HG03066 (cell line): ENCODE measurements at regions not wholly inside any gene's neighbourhood (a gene's known extent, or its start where the extent isn't known, plus 50 kb on each side); places are given as distances from the start of the nearest gene placed in this dataset.
A peak's percentile ranks its signal among the peaks of the same experiment; 100 is the strongest.

ENCODE experiments used
- ATAC-seq: cut with Tn5 transposase; IDR thresholded peaks from one replicate; pipeline ENCODE4 v1.9.1; 2021; ENCODE audit warnings: low read depth; ENCODE audit not compliant: unreplicated experiment

DNA sequence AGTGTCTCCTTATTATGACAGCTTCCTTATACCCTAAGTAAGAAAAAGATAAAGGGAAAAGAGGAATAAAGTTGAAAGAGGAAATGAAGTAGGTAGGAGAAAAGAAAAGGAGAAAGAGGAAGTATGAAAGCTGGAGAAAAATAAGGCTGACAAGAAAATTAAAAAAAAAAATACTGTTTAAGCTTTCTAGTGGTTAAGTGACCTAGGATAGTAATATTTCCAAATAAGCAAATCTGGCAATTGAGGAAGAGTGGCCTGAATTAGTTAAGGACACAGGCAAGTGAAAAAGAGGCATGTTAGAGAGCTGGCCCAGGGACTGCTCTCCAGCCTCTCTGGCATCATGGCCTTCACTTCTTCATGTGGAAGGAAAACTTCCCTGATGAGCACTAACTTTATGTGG is 76.5 kb upstream of the ADGRF1 start:
- no peak for ATAC-seq

DNA sequence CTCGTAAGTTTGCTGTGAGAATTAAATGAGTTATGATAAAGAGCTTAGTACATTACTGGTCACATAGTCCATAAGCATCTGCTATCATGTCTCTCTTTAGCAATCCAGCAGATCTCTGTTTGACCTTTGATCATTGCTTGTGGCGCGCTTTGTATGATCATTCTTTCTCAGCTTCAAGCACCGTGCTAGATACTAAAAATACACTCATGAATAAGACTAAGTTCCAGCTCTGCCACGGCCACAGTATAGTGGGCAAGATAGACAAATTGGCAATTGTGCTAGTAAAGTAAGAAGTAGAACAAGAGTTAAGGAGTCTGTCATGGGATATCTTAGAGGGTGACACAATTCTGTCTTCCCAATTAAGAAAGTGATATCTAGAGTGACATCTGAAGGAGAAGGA is 75.2 kb upstream of the ADGRF1 start:
- no peak for ATAC-seq

DNA sequence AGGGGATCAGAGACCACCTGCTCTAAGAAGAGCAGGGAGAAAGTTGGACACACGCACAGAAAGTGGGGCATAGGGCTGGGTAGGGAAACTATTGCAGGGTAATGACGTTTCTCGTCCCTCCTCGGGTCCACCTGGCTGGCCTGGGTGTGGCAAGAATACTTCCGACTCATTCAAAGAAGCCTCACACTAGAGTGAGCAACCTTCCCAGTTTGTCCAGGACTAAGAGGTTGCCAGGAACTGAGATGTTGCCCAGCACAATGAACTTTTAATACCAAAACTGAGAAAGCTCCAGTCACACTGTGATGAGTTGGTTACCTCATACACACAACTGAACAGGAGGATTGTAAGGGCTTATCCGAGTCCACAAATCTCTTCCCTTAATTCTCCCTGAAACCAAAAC is 74.5 kb upstream of the ADGRF1 start:
- no peak for ATAC-seq

DNA sequence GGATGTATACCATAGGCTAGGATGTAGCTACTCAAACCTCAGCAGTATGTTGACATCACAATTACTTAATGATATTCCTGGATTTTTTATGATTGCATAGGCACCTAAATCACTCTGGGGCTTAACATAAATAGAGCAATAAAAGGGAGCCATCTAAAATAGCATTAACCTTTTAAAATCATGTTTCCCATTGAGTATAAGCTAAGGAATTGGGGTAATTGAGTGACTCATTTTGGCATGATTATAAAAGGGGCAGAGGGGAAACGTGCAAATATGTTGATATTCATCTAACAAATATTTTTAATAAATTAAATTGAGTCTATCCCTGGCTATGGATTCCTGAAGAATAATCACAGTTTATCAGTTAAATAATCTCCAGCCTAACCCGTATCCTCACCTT is 74.0 kb upstream of the ADGRF1 start:
- ATAC-seq: no peak

DNA sequence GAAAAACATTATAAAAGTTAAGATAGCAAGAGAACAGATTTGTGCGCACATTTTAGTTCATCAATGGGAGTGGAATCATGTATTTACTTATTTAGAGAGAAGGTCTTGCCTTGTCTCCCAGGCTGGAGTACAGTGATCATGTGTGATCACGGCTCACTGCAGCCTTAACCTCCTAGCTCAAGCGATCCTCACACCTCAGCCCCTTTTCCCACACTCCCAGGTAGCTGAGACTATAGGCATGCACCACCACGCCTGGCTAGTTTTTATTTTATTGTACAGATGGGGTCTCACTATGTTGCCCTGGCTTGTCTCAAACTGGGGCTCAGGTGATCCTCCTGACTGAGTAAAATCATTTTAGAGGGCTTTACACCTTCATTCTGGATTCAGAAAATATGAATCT is 72.3 kb upstream of the ADGRF1 start:
- no peak for ATAC-seq

DNA sequence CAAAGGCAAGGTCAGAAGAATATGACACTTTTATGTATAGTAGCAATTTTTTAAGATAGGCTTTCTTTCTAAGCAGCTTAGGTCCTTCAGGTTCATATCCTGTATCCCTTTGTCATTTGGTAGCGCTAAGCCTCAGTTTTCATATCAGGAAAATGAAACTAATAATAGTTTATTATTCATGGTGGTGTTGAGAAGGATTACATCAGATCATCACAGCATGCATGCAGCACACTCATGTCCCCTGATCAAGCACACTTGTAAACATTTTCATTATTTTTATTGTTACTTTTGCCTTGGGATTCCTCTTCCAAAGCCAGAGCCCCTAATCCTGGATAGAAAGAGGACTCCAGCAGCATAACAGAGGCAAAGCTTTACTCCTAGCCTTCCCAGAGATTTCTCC is 70.2 kb upstream of the ADGRF1 start:
- no peak for ATAC-seq

DNA sequence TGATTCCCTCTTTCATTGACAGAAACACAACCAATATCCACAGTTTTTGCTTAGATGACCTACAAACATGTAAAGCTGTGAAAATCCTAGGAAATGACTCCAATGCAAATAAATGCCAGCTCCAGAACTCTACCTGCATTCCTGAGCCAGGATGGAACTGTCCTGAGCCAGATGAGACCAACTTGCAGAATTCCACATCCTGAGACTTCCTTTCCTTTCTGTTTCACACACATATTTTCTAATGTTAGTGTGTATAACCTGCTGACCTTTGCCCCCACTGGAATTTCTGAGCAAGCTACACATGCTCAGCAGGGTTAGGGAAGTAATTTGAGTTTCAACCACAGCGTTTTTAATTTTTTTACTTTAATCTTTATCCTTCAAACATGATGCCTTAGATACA is 69.6 kb upstream of the ADGRF1 start:
- ATAC-seq: no peak

DNA sequence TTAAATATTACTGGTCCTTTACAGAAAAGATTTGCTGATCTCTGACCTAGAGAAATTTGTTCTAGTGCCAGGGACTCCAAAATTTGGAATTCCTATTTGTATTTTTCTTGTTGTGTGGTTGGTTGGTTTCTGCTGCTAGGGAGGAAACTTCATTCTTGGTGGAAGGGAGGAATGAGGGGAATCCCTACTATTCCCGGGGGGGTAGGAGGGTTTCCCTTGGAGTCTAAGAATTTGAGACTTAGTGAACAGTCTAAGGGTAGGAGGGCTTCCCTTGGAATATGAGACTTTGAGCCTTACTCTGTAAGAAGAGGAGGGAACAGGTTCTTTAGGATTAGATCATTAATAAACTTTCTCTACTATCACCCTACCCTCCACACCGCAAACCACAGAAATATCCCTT is 67.1 kb upstream of the ADGRF1 start:
- no peak for ATAC-seq

DNA sequence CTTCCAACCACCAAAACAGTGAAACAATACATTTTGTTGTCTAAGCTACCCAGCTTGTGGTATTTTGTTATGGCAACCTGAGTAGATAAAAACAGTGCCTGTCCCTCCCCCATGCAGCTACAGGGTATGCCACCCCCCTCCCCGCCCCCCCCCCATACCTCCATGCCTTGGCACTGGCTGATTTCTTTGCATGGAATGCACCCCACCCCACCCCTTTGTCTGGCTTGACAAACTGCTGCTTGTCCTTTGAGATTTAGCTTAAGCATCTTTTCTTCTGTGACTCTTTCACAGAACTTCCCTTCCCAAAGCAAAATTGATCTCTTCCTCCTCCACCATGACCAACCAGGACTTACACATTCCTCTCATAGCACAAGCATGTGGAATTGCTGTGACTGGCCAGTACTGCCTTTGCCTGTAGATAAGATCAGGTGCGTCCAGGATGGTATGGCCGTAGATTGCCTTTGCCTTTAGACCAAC is 64.6 kb upstream of the ADGRF1 start:
- no peak for ATAC-seq

DNA sequence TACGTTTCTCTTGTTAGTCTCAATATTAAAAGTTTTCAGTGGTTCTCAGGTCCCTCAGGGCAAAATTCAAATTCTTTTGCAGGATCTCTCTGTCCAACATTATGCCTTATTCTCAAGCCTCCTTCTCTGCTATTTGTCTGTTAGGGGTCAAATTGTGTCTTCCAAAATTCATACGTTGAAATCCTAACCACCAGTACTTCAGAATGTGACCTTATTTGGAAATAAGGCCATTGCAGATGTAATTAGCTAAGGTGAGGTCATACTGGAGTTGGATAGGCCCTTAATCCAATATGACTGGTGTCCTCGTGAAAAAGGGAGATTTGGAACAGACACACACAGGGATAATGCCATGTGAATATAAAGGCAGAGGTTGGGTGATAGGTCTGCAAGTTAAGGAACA is 64.1 kb upstream of the ADGRF1 start:
- no peak for ATAC-seq

DNA sequence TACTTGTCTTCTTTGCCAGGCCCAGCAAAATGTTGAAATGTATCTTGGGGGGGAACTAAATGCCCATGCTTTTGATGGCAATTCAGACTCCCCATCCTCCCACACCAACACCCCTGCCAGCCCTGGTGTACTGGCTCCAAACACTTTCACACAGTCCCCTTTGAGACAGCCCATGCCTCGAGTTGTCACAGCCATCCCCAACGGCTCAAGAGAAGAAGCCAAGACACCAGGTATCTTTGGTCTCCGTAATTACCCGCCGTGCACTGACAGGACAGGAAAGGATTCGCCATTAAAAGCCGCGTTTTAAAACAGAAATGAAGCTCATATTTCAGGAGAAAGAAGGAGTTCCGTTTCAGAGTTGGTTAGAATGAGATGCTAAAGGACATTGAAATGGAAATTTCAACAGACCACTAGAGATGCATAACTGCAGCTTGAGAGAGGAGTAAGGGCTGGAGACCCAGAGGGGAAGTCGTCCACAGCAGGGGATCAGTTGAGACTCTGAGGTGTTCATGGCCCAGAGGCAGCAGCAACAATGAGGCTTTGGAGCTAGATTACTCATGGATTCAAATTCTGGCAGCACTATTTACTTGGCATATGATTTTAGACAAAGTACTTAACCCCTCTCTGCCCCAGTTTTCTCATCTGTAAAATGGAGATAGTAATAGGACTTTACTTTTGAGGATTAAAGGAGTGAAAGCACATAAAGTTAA is 63.5 kb upstream of the ADGRF1 start:
- no peak for ATAC-seq

DNA sequence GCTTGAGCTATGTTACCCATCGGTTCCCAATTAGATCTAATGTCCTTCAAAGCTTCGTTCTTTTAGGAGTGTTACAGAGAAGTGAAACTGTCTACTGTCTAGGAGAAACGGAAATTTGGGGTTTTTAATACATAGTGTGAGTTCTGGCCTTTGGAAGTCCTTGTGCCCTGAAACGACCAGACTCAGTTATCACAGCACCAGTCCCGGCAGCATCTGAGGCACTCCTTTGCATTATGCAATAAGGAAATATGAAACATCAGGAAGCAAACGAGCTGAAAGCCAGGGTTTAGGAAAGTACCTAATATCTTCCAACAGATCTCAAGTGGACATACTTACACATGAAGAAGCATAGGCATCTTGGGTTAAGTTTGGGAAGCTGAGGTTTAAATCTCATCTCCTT is 61.8 kb upstream of the ADGRF1 start:
- ATAC-seq: no peak

DNA sequence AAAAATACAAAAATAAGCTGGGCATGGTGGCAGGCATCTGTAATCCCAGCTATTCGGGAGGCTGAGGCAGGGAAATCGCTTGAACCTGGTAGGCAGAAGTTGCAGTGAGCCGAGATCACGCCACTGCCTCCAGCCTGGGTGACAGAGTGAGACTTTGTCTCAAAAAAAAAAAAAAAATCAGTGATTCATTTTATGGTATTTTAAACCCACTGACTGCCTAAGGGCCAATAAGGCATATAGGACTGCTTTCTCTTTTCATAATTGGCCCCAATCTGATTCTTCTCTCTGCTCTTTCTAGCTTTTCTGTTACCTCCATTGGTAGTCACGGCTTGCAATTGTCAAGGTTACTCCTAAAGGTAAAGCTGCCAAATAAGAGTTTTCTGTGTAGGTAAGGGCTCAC is 60.2 kb upstream of the ADGRF1 start:
- ATAC-seq: no peak

DNA sequence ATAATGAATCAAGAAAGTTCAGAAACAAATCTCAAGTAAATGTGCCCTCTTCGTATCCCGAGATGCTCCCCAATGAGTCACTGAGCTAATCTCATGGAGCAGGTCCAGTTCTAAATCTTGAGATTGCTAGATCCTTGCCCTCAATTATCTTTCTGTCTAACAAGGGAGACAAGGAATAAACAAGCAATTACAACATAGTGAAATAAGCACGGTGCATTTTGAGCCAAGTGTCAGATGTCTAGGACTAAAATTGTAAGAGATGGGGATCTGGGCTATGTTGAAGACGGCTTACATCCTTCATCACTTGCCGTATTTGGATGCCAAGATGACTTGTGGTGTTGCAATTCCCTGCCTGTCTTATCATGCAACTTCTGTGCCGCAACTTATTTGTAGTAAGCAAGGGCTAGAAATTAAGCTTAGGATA is 56.5 kb upstream of the ADGRF1 start:
- ATAC-seq: no peak

DNA sequence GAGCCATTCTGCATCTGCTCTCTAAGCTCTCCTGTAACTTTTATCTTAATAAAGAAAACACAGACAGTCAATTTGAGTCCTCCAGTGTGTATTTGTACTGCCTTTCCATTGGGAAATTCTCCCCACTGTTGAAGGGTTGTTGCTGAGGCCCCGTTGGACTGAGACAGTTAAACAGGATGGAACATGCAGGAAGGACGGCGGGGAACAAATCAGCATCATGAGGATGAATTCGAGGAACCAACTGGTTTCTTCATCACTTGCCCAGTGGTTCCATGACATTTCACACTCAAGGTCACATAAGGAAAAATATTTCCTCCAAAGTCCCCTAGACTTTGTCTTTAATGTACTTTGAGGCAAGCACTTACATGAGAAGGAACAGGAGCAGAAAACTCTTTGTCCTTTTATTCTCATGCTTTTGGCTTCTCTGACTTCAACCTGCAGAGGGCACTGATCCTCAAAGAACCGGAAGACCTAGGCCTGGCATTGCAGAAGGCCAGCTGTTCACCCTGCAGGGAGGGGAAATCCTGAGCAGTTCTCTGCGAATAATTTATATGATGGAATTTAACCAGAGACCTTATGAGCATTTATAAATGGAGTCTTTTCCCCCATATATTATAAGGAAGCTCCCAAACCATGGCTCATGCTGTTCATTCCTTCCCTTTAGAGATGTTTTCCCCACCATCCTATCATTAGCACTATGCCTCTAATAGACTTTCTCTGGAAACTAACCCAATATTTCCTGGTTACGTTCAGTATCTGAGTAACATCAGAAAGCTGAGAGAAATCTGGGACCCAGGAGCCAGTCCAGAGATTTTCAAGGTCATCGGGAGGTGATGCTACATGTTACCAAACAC is 55.2 kb upstream of the ADGRF1 start:
- peak; percentile 89 for ATAC-seq

DNA sequence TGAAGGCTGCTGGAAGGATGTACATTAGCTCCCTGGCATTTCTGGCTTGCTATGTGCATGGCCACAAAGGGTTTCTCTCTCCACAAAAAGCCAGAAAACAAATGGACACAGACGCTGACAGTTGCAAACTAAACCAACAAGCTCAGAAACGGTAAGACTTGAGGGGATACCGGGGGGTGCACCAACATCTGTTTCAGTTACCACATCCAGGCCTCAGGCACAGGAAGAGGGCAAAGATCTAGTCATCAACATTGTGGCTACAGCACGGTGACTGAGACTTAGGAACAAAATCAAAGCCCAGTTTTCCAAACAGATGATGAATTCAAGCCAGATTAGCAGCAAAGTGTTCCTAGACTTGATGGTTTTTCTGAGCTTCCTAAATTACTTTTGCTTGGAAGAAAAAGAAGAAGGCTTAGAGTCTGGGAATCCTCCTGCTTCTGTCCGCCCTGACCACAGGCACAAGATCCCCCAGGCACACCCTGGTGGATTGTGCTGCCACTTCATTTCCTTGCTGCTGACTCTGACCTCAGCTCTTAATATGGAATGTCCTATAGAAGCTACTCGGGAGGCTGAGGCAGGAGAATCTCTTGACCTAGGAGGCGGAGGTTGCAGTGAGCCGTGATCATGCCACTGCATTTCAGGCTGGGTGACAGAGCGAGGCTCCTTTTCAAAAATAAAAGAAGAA is 54.2 kb upstream of the ADGRF1 start:
- ATAC-seq: no peak

DNA sequence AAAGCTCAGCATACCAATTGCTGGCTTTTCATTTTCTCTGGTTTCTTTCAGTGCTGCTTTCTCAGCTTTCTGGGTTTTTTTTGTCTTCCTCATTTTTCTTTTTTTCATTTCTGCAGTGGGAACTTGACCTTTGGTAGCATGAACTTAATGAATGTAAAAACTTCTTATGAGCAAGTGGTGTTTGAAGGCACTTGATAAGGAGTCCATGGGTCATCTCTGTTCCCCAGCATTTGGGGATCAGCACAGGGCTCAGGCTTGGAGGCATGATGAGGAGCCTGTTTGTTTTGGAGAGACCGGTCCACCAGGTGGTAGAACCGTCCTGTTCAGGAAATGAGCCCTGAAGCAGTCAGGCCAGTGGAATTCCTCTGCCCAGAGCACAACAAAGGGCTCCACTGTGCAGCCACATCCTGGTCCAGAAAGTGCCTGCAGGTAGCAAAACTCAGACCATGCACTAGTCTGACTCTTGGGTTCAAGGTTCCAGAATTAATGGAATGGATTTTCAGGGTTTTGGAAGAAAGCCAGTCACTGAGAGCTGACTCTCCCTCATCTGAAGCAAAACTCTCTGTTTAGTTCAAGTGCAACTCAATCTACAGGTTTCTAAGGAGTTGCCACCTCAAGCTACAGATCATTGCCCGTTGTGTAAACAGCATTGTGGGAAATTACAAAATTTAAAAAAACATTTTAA is 52.3 kb upstream of the ADGRF1 start:
- no peak for ATAC-seq

DNA sequence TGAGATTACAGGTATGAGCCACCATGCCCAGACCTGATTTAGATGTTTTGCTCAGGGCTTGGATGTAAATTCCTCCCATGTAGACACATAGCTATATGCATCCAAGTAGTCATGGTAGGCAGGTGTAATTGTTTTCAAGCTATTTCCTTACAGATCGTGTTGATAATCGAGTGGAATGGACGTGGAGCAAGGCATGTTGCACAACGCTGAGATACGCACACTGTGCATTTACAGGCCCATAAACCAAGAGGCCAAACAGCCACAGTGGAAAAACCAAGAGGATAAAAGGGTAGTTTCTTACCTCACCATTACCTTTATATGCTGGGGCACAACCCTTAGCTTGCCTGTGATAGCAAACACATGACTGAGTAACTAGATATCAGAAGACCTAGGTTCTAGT is 51.0 kb upstream of the ADGRF1 start:
- ATAC-seq: no peak

DNA sequence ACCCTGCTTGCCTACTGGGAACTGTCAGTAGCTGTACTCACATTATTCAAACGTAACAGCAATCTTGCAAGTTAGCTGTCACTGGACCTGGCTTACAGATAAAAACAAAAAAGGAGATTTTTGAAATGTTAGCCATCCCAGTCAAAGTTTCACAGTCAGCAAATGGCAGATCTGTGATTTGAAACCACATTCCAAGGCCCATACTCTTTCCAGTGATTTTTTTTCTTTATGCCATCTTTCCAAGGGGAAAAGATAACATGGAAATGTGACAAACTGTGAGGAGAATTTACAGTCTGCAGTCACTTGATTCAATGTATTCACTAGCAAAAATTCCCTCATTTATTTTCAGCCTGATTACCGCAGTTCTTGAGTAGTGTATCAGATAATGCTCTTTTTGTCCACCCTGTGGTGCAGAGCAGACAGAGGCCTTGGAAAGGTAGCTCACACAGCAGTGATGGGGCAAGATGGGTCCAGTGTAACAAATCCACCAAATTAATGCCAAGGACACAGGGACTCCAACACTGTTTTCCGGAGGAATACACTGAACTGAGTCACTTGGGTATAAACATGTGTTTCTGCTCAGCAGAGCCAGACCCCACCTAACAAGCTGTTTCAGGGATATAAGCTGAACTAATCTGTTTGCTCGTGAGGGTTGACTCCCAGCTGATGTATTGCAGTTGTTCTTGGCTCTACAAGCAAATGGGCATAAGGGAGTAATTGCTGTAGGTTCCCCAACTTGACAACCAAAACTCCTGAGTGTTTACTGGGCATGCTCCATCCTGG is 49.9 kb upstream of the ADGRF1 start:
- no peak for ATAC-seq
